BE2C (cell line): ENCODE measurements at regions not wholly inside any gene's neighbourhood (a gene's known extent, or its start where the extent isn't known, plus 50 kb on each side); places are given as distances from the start of the nearest gene placed in this dataset.

ENCODE experiments used
- DNase-seq: peaks from one replicate; pipeline ENCODE4 v3.0.0-alpha.2; 2020
- H3K27me3 ChIP-seq: fragments of 250-450 bp; sonication (Bioruptor Pico); 2 replicates; pipeline ENCODE4 v1.5.1; 2020; ENCODE audit warnings: mild to moderate bottlenecking
- H3K36me3 ChIP-seq: fragments of 250-450 bp; sonication (Bioruptor Pico); 2 replicates; pipeline ENCODE4 v1.5.1; 2020; ENCODE audit warnings: mild to moderate bottlenecking
- H3K4me1 ChIP-seq: fragments of 250-450 bp; sonication (Bioruptor Pico); 2 replicates; pipeline ENCODE4 v1.5.1; 2020
- H3K4me3 ChIP-seq: 2 replicates; pipeline ENCODE4 v1.5.1; 2011; ENCODE audit warnings: low read depth, low read length
- H3K9me3 ChIP-seq: fragments of 250-450 bp; sonication (Bioruptor Pico); 2 replicates; pipeline ENCODE4 v1.5.1; 2020
- TF ChIP-seq, protein P1 (sequence below): IDR thresholded peaks from 2 replicates; pipeline ENCODE4 v1.5.1; 2012; ENCODE audit warnings: mild to moderate bottlenecking, low read depth, low read length

DNA sequence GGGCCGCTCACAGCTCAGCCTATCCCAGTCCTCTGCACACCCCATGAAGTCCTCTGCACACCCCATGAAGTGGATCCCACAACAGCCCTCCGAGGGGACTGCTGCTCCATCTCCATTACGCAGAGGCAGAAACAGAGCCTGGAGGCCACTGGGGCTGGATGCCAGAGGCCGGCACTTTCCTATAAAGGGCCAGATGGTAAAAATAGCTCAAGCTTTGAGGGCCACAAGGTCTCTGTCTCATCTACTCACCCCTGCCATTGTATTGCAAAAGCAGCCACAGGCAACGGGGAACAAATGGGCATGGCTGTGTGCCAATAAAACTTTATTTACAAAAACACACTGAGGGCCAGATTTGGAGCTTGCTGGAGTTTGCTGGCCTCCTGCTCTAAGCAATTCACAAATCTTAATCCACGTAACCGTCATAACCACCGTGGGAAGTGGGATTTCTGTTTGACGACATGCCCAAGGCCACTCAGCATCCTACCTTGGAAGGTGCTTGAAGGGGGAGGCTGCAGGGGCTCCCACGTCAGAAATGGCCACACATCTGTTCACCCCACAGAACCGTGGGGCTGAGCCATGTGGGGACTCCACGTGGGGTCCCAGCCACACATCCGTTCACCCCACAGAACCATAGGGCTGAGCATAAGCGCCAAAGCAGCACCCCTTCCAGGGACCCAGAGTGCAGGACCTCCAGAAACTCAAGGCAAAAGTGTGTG, 92.0 kb downstream of the NCOR2 start:
- peaks cover 95% of the 10 kb centered on the region for H3K36me3 ChIP-seq

DNA sequence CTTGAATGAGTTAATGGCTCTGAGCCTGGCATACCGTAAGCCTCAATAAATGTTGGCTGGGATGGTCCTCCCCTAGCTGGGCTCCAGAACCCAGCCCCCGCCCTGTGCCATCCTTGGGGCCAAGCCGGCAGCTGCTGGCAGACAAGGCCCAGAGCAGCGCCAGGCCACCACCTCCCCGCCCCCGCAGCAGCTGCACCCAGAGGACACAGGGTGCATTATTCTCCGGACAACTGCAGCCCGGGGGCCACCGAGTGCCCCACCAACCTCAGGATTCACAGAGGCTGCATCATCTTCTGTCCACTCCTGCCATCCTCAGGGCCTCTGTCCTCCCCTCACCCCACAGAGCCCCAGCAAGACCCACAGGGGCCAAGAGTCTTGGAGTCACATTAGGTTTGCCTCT, 92.7 kb downstream of the NCOR2 start:
- no peaks in the 10 kb centered on the region for H3K27me3 ChIP-seq
- peaks cover 5% of the 10 kb centered on the region; the same call in 1 of the 2 replicates for H3K9me3 ChIP-seq
- H3K4me1 ChIP-seq, result peaks cover 1% of the 10 kb centered on the region
- no peak for DNase-seq
- no peak overlapping the region for H3K4me3 ChIP-seq
- H3K36me3 ChIP-seq, result peaks cover 95% of the 10 kb centered on the region
- TF ChIP-seq, protein P1, sequence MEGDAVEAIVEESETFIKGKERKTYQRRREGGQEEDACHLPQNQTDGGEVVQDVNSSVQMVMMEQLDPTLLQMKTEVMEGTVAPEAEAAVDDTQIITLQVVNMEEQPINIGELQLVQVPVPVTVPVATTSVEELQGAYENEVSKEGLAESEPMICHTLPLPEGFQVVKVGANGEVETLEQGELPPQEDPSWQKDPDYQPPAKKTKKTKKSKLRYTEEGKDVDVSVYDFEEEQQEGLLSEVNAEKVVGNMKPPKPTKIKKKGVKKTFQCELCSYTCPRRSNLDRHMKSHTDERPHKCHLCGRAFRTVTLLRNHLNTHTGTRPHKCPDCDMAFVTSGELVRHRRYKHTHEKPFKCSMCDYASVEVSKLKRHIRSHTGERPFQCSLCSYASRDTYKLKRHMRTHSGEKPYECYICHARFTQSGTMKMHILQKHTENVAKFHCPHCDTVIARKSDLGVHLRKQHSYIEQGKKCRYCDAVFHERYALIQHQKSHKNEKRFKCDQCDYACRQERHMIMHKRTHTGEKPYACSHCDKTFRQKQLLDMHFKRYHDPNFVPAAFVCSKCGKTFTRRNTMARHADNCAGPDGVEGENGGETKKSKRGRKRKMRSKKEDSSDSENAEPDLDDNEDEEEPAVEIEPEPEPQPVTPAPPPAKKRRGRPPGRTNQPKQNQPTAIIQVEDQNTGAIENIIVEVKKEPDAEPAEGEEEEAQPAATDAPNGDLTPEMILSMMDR, result no peak

More for the DNA sequence above, 92.0 kb downstream of the NCOR2 start:
- Histone ChIP-seq H3K4me1 (peaks cover 9% of the 10 kb centered on the region), H3K9me3 (peaks cover 5% of the 10 kb centered on the region; the same call in 1 of the 2 replicates), H3K27me3 (no peaks in the 10 kb centered on the region), H3K4me3 (no peak overlapping the region)
- no peak for DNase-seq
- TF ChIP-seq, protein P1, result no peak

DNA sequence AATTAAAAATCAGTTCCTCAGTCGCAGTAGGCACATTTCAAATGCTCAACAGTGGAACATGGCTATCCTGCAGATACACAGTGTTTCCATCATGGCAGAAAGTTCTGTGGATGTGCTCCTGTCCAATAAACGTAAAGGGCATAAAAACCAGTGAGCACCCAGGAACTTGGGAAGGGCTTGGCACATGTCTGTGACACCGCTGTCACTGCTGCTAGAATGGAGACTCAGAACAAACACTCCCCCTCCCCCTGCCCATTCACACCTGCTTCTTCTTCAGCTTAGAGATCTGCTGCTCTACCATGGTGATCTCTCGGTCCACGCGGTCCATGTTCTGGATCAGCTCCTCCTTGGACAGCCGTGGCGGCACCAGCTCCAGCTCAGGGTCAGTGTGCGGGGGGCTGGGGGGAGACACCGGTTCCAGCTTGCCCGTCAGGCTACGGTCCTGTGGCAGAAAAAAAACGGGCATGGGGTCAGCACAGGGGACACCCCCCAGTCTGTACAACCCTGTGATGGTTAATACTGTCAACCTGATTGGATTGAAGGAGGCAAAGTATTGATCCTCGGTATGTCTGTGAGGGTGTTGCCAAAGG, 94.6 kb downstream of the NCOR2 start:
- no peak overlapping the region for H3K4me3 ChIP-seq
- H3K36me3 ChIP-seq, result peaks cover 88% of the 10 kb centered on the region
- H3K4me1 ChIP-seq, result no peaks in the 10 kb centered on the region
- no peaks in the 10 kb centered on the region for H3K27me3 ChIP-seq
- TF ChIP-seq, protein P1, result no peak
- DNase-seq, result no peak
- peaks cover 5% of the 10 kb centered on the region; the same call in 1 of the 2 replicates for H3K9me3 ChIP-seq

DNA sequence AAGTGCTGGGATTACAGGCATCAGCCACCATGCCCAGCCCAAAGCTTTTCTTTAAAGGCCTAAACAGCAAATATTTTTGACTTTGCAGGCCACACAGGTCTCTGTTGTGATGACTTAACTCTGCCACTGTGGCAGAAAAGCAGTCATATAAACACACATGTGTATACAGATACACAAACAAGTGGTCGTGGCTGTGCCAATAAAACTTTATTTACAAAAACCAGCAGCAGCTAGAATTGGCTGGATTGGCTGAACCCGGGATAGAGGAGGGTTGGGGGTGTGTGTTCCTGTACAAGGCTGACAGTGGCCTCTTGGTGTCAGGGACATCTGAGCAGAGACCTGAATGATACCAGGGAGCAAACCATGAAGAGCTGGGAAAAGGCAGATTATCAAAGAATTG, 95.6 kb downstream of the NCOR2 start:
- H3K9me3 ChIP-seq, result peaks cover 5% of the 10 kb centered on the region; the same call in 1 of the 2 replicates
- H3K36me3 ChIP-seq, result peaks cover 79% of the 10 kb centered on the region
- no peak for DNase-seq
- TF ChIP-seq, protein P1, result no peak
- no peaks in the 10 kb centered on the region for H3K27me3 ChIP-seq
- no peaks in the 10 kb centered on the region for H3K4me1 ChIP-seq
- H3K4me3 ChIP-seq, result no peak overlapping the region

DNA sequence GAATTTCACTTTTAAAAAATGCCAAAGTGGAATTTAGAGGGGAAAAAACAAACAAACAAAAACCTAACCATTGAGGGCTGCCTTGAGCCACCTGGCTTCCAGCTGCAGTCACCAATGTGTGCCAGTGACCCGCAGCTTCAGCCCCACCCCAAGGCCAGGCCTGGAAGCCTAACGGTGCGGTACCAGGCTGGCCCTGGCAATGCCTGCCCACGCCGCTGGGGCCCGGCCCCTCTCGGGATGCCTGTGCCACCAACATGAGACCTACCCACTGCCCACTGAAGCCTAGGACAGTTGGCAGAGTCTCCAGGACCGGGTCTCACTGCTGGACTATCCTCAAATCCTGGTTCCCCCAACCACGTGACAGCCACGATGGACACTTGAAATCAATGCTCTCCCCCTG, 96.6 kb downstream of the NCOR2 start:
- DNase-seq, result no peak
- Histone ChIP-seq H3K27me3 (no peaks in the 10 kb centered on the region), H3K4me1 (no peaks in the 10 kb centered on the region), H3K36me3 (peaks cover 78% of the 10 kb centered on the region), H3K9me3 (peaks cover 5% of the 10 kb centered on the region; the same call in 1 of the 2 replicates), H3K4me3 (no peak overlapping the region)
- TF ChIP-seq, protein P1, result no peak

DNA sequence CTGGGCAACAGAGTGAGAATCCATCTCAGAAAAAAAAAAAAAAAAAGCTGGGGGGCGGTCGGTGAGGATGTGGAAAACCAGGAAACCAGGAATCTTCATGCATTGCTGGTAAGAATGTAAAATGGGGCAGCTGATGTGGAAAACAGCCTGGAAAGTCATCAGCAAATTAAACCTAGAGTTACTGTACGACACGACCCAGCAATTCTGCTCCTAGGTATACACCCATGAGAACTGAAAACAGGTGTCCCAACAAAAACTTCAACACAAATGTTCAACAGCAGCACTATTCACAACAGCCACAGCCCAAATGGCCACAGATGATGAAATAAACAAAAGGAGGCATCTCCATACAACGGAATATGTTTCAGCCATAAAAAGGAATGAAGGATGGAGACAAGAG, 97.3 kb downstream of the NCOR2 start:
- DNase-seq, result no peak
- Histone ChIP-seq H3K36me3 (peaks cover 78% of the 10 kb centered on the region), H3K4me1 (no peaks in the 10 kb centered on the region), H3K27me3 (no peaks in the 10 kb centered on the region), H3K9me3 (peaks cover 5% of the 10 kb centered on the region; the same call in 1 of the 2 replicates), H3K4me3 (no peak overlapping the region)
- TF ChIP-seq, protein P1, result no peak
